ENCODE measurements at regions not wholly inside any gene's neighbourhood (a gene's known extent, or its start where the extent isn't known, plus 50 kb on each side); places are given as distances from the start of the nearest gene placed in this dataset.

DNA sequence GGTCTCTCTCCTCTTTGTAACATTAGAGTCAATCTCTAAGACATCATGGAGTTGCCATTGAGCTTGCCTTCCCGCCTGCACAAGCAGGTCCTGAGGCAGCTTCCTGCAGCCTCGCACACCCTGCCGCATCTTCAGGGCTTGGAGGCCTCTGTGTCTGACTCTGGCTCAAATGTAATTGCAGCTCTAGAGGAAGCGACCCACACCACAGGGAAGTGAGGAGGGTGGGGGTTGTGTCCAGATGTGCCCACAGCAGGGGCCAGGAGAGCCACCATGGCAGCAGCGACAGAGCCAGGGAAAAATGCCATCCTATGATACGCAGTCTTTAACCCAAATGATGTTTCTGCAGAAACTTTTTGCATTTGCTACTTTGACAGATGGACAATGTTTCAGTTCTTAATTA is 216.0 kb upstream of the ZNF32 start:
- Mint-ChIP-seq H3K9me3 (no peaks in the 10 kb centered on the region), H3K4me3 (no peak overlapping the region), H3K27me3 (peaks cover 8% of the 10 kb centered on the region), H3K27ac (no peak overlapping the region), H3K4me1 (no peaks in the 10 kb centered on the region), H3K36me3 (ENCODE audit: low read depth) (no peaks in the 10 kb centered on the region)
- no peak for ATAC-seq (replicated peaks)

DNA sequence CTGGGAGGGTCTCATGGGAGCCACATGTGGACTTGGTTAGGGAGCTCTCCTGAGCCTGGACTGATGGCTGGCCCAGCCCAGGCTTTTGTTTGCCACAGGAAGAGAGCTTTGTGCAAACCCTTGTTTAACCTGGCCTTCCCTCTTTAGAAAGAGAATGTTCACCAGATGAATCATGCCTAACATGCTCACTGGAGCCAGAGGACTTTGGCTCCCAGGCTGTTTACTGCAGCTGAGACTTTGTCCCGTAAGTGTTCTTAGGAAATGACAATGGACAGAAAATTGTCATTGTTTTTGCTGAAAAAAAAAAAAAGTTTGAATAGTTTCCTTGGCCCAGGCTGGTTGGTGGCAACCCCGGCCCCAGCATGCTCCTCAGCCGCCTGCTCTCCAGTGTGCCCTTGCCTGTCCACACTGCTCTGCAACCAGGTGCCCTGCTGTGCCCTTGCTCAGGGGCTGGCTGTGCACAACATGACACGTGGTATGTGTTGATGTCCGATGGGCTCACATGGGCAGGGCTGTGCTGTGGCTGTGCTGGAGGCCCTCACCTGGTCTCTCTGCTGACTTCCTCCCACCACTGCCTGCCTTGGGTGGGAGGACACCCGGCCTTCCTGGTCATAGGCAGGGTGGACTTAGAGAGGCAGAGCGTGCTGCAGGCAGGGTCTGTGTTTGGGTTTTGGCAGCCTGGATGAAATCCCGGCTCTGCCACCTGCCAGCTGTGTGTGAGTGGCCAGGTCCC is 215.3 kb upstream of the ZNF32 start:
- no peaks in the 10 kb centered on the region for H3K36me3 Mint-ChIP-seq (ENCODE audit: low read depth)
- no peak overlapping the region for H3K4me3 Mint-ChIP-seq
- ATAC-seq (replicated peaks), result no peak
- H3K9me3 Mint-ChIP-seq, result no peaks in the 10 kb centered on the region
- no peak overlapping the region for H3K27ac Mint-ChIP-seq
- no peaks in the 10 kb centered on the region for H3K4me1 Mint-ChIP-seq
- H3K27me3 Mint-ChIP-seq, result peaks cover 11% of the 10 kb centered on the region

DNA sequence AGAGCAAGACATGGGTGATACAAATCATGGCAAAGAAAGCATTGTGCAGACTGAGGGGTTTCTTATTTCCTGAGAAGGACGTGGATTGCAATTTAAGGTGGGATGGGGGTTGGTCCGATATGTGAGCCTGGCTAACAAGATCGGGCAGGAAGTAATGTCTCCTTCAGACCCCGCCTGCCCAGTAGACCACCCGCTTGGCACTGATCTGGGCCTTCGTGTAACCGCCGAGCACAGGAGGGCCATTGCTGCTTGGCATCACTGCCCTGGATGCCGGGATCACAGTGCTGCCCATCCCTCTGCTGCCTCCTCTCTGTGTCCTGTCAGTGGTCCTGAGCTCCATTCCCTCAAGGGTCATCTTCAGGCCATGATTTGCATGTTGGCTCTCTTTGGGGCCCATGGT is 214.6 kb upstream of the ZNF32 start:
- ATAC-seq (replicated peaks), result no peak
- H3K36me3 Mint-ChIP-seq (ENCODE audit: low read depth), result no peaks in the 10 kb centered on the region
- no peaks in the 10 kb centered on the region for H3K9me3 Mint-ChIP-seq
- no peak overlapping the region for H3K27ac Mint-ChIP-seq
- no peaks in the 10 kb centered on the region for H3K4me1 Mint-ChIP-seq
- no peak overlapping the region for H3K4me3 Mint-ChIP-seq
- peaks cover 11% of the 10 kb centered on the region for H3K27me3 Mint-ChIP-seq

DNA sequence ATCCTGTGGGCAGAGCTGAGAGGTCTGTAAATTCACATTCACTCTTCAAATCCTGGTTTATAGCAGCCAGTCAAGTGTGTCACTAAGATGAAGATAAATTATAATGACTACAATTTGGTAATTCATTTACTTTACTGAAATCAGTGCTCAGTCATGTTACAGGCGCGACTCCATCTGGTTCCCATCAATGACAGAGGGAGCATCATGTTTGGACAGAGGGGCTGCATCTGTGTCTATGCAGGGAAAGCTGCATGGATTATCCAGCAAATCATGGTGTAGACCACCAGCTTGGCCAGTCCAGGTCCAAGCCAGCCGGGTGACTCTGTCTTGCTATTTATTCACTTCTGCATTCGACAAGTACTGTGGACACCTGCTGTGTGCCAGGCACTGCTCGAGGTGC is 214.1 kb upstream of the ZNF32 start:
- Mint-ChIP-seq H3K27me3 (peaks cover 11% of the 10 kb centered on the region), H3K36me3 (ENCODE audit: low read depth) (no peaks in the 10 kb centered on the region), H3K9me3 (no peaks in the 10 kb centered on the region), H3K4me1 (no peaks in the 10 kb centered on the region), H3K27ac (no peak overlapping the region), H3K4me3 (no peak overlapping the region)
- ATAC-seq (replicated peaks), result no peak

DNA sequence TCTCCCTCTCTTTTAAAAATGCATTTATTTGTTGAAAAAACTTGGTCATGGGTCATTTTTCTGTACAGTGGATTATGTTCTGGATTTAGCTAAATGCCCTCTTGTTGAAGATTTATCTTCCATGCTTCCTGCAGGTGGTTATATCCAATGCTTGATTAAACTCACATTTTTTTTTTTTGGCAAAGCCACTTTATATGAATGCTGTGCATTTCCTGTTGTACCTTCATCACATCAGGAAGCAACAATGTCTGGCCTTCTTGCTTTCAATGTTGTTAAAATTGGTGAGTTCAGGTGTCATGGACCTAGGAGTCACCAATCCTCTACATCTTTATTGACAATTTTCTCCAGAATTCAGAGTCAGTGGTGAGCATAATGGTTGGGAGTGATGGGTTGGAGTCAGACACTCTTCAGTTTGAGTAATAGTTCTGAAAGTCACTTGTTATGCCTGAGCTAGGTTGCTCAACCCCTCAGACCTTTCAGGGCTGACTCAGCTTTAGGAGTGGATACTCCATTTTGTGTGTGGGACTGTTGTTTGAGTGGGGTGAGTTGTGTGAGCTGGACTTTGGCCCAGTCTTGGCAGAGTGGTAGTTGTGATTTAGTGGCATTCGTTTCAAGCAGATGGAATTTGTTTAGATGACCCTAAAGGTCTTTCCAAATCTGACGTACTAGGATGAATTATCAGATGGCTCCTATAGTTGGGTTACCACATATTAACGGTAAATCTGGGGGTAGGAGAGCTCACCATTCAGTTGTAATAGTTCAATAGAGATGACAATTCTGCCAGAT is 213.5 kb upstream of the ZNF32 start:
- H3K4me1 Mint-ChIP-seq, result no peaks in the 10 kb centered on the region
- no peaks in the 10 kb centered on the region for H3K36me3 Mint-ChIP-seq (ENCODE audit: low read depth)
- H3K9me3 Mint-ChIP-seq, result no peaks in the 10 kb centered on the region
- H3K27me3 Mint-ChIP-seq, result peaks cover 11% of the 10 kb centered on the region
- no peak overlapping the region for H3K4me3 Mint-ChIP-seq
- H3K27ac Mint-ChIP-seq, result no peak overlapping the region
- ATAC-seq (replicated peaks), result peak; percentile 74

DNA sequence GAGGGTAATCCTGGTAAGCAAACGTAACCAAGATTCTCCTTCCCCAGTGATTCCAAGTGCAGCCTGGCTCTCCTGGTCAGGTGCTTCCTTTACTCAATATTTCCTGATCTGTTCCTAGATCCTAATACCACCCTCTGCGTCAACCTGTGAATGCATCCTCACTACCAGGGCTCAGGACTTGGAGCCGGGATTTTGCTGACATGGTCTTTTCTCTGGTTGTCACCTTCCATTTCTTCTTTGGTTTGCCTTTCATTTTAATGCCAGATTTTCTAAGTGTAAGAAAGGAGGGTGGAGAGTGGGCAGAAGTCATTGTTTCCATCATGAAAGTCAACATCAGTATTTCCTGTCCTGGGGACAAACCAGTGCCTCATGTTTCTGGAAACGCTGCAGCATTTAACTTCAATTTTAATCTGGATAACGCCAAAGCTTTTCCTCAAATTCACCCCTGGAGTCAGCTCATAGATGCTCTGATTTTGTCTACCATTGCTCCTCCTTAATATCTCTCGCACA is 210.4 kb upstream of the ZNF32 start:
- no peak overlapping the region for H3K27ac Mint-ChIP-seq
- no peaks in the 10 kb centered on the region for H3K9me3 Mint-ChIP-seq
- peaks cover 3% of the 10 kb centered on the region for H3K27me3 Mint-ChIP-seq
- no peaks in the 10 kb centered on the region for H3K4me1 Mint-ChIP-seq
- no peak for ATAC-seq (replicated peaks)
- no peaks in the 10 kb centered on the region for H3K36me3 Mint-ChIP-seq (ENCODE audit: low read depth)
- no peak overlapping the region for H3K4me3 Mint-ChIP-seq

DNA sequence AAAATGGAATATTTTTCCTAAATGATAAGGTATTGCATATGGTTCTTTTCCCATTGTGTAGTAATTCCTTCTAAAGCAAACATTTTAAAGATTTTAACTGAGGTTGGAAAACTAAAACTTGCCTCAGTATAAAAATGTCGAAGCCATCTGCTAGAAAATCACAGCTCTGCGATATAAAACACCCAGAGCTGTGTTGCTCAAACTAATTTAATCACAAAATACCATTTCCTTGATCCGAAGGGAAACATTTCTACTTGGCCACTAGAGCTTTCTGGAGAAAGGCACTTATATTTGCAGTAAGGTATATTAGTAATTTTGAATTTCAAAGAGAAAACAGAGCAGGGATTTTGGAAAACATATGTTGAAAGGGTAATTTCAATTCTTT is 209.2 kb upstream of the ZNF32 start:
- peaks cover 5% of the 10 kb centered on the region for H3K27me3 Mint-ChIP-seq
- H3K4me1 Mint-ChIP-seq, result no peaks in the 10 kb centered on the region
- H3K36me3 Mint-ChIP-seq (ENCODE audit: low read depth), result no peaks in the 10 kb centered on the region
- H3K27ac Mint-ChIP-seq, result no peak overlapping the region
- H3K9me3 Mint-ChIP-seq, result no peaks in the 10 kb centered on the region
- H3K4me3 Mint-ChIP-seq, result no peak overlapping the region
- no peak for ATAC-seq (replicated peaks)

DNA sequence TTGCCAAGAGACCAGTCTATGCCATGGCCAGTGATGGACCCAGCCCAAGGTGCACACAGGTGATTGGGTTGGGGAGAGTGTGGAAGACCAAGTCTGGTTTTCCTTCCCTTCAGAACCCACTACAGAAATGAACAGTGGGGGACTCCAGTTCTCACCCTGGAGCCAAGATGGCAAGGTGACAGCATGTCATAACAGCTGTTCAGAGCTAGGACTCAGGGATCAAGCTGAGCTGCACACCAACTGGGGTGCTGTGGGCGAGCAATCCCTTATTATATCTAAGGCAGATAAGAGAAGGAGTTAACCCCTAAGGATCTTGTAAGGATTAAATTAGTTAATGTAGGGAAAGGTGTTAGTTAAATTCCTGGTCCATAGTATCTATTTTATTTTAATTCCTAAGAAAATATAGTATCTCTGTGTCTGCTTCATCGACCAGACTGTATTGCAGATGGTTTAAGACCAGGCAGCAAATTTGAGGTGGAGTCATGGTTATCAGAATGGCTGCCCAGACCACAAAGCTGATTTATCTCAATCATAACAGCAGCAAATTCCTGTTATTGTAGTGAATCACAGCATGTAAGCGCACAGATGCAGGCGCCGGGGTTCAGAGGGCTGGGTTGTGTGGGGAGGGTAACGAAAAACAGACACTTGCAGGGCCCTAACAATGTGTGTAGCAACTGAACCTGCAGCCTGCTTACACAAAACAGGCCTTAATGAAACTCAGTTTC is 208.7 kb upstream of the ZNF32 start:
- H3K4me1 Mint-ChIP-seq, result no peaks in the 10 kb centered on the region
- H3K9me3 Mint-ChIP-seq, result no peaks in the 10 kb centered on the region
- ATAC-seq (replicated peaks), result no peak
- H3K36me3 Mint-ChIP-seq (ENCODE audit: low read depth), result no peaks in the 10 kb centered on the region
- no peak overlapping the region for H3K4me3 Mint-ChIP-seq
- peaks cover 7% of the 10 kb centered on the region for H3K27me3 Mint-ChIP-seq
- H3K27ac Mint-ChIP-seq, result no peak overlapping the region

DNA sequence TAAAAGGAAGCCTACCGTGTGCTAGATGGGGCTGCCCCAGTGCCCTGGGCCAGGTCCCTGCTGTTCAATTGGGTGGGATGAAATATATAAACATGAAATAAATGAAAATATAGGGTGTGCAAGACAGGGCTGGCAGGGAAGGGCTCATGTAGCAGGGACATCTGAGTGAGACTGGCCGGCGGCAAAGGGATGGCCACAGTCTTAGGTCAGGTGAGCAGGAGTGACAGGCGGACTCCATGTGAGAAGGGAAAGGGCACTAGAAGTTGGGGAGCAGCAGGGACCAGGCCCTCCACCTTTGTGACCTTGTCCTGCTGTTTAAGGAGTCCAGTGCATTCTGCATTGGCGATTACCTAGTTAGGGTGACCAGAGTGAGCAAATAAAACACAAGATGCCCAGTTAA is 207.6 kb upstream of the ZNF32 start:
- Mint-ChIP-seq H3K9me3 (no peaks in the 10 kb centered on the region), H3K36me3 (ENCODE audit: low read depth) (no peaks in the 10 kb centered on the region), H3K27ac (no peak overlapping the region)

DNA sequence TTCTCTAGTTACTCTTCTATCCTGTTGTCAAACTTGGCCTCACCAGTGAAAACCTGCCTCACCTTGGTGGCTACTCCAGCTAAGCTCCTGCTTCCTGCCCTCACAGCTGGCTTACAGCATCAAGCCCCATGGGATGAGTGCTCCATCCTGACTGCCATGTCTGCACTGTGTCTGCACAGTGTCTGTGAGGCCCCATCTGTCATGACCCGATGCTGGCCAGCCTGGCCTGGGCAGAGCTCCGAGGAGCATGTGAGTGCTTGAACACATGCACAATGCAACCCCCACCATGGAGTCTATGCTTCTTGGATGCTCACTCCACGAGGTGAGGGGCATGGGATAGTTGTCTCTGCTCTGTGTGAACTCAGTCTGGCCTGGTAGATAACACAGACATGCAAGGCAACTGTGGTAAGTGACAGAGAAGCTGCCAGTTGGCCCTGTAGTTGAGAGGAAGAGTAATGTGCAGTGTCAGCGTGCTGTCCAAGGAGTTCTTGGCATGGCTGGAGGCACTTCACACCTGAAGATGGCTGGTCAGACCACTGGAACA is 207.1 kb upstream of the ZNF32 start:
- Mint-ChIP-seq H3K4me1 (no peaks in the 10 kb centered on the region), H3K4me3 (no peak overlapping the region), H3K9me3 (no peaks in the 10 kb centered on the region), H3K27me3 (peaks cover 7% of the 10 kb centered on the region), H3K36me3 (ENCODE audit: low read depth) (no peaks in the 10 kb centered on the region), H3K27ac (no peak overlapping the region)
- no peak for ATAC-seq (replicated peaks)

More for the DNA sequence above, 207.6 kb upstream of the ZNF32 start:
- Mint-ChIP-seq H3K4me1 (no peaks in the 10 kb centered on the region), H3K27me3 (peaks cover 7% of the 10 kb centered on the region), H3K4me3 (no peak overlapping the region)
- no peak for ATAC-seq (replicated peaks)

DNA sequence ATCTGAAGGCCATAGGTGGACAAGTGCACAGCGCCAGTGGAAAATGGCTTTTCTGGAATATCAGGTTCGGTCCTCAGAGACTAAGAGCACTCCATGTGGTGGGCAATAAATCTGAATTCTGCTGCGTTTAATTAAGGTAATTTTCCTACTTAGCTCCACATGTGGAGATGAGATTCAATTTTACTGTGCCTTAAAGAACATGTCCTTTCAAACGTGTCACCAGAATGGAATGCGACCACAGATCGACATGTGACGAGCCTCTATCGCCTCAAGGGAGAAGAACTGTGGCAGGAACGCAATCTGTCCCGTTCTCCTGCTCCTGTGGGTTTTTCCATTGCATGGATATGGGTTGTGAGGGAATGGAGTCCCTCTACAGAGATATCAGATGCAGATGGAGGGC is 205.3 kb upstream of the ZNF32 start:
- Mint-ChIP-seq H3K27ac (no peak overlapping the region), H3K4me1 (no peaks in the 10 kb centered on the region), H3K27me3 (peaks cover 4% of the 10 kb centered on the region), H3K9me3 (no peaks in the 10 kb centered on the region), H3K4me3 (no peak overlapping the region), H3K36me3 (ENCODE audit: low read depth) (no peaks in the 10 kb centered on the region)
- ATAC-seq (replicated peaks), result no peak

DNA sequence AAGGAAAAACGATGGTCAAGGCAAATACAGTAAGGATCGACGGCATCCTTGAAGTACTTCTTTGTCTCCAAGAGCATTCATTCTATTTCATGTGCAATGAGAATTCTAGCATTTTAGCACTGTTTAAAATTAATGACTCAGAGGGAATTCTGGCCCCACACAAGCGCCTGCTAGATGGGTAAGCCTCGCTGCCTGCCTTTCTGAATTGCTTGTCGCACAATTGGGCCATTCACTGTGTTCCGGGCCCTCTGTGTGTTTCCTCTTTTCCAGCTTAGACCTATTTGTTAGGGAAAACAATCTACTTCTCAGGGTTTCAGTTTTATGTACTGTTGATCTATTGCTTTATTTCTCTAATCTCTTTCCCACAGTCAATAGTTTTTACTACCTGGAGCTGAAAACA is 204.7 kb upstream of the ZNF32 start:
- no peak overlapping the region for H3K27ac Mint-ChIP-seq

DNA sequence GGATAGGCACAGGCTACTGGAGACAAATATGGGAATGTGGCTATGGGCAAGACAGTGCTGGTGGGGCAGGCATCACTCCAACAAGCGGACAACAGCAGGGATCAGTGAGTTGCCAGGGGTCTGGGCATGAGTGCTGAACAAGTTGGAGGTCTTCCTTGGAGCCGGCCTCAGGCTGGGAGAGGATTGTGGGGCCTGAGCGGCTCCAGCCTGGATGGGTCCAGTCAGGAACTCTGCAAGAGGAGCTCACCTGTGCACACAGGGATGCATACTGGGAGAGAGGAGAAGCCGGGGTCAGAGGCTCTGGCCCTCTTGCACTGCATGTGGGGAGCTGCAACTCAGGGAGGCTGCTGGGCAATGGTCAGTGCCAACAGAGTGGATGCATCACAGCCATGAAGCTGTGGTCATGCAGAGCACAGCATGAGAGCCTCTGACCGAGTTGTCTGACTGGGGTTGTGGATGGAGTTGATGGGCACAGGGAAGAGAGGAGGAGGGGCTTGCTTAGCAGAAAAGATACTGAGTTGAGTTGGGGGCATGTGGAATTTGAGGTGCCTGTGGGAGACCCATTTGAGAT is 204.0 kb upstream of the ZNF32 start:
- Mint-ChIP-seq H3K27me3 (peaks cover 4% of the 10 kb centered on the region), H3K4me1 (no peaks in the 10 kb centered on the region), H3K9me3 (no peaks in the 10 kb centered on the region), H3K27ac (no peak overlapping the region), H3K36me3 (ENCODE audit: low read depth) (no peaks in the 10 kb centered on the region), H3K4me3 (no peak overlapping the region)
- no peak for ATAC-seq (replicated peaks)

More for the DNA sequence above, 204.7 kb upstream of the ZNF32 start:
- Mint-ChIP-seq H3K4me3 (no peak overlapping the region), H3K36me3 (ENCODE audit: low read depth) (no peaks in the 10 kb centered on the region), H3K4me1 (no peaks in the 10 kb centered on the region), H3K9me3 (no peaks in the 10 kb centered on the region), H3K27me3 (peaks cover 4% of the 10 kb centered on the region)
- no peak for ATAC-seq (replicated peaks)

DNA sequence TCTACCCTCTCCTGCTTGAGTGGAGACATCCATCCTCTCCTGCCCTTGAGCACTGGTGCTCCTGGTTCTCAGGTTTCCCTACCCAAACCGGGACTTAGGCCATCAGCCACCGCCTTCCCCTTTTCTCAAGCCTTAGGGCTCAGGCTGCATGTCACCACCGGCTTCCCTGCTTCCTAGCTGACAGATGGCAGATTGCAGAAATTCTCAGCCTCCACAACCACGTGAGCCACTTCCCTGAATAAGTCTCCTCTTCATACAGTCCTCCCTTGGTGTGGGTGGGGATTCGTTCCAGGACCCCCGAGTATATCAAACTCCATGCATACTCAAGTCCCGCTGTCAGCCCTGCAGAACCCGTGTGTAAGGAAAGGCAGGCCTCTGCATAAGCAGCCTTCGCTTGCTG is 203.5 kb upstream of the ZNF32 start:
- no peak for ATAC-seq (replicated peaks)

More for the DNA sequence above, 203.5 kb upstream of the ZNF32 start:
- H3K4me1 Mint-ChIP-seq, result no peaks in the 10 kb centered on the region
- H3K36me3 Mint-ChIP-seq (ENCODE audit: low read depth), result no peaks in the 10 kb centered on the region
- no peak overlapping the region for H3K4me3 Mint-ChIP-seq
- peaks cover 4% of the 10 kb centered on the region for H3K27me3 Mint-ChIP-seq
- no peak overlapping the region for H3K27ac Mint-ChIP-seq
- H3K9me3 Mint-ChIP-seq, result no peaks in the 10 kb centered on the region

Measured in activated T-helper 17 cell treated with anti-CD3 and anti-CD28 coated beads, Interleukin-2, amount 50 U/mL, for 72 hours (primary cell).